GM23338 (cell line): ENCODE measurements at regions not wholly inside any gene's neighbourhood (a gene's known extent, or its start where the extent isn't known, plus 50 kb on each side); places are given as distances from the start of the nearest gene placed in this dataset.
A peak's percentile ranks its signal among the peaks of the same experiment; 100 is the strongest.

ENCODE experiments used
- ATAC-seq: fragments of 200-7000 bp; cut with Tn5 transposase; 3 replicates; pipeline ENCODE4 v1.9.1; 2020
- DNase-seq: peaks from one replicate; pipeline ENCODE4 v3.0.0-alpha.2; 2015; ENCODE audit warnings: low spot score
- H2AFZ ChIP-seq: fragments of 200-600 bp; sonication (generic); 2 replicates; pipeline ENCODE4 v1.8.0; 2016; ENCODE audit warnings: antibody characterized with exemption, mild to moderate bottlenecking, moderate library complexity
- H3F3A ChIP-seq: fragments of 200-600 bp; sonication (generic); replicated peaks from 2 replicates; pipeline ENCODE4 v1.8.0; 2017; ENCODE audit warnings: antibody characterized with exemption, mixed run types, low read depth
- H3K27ac ChIP-seq: fragments of 200-600 bp; sonication (generic); 2 replicates; pipeline ENCODE4 v1.6.1; 2016; ENCODE audit warnings: low read depth
- H3K27me3 ChIP-seq: fragments of 200-600 bp; sonication (generic); 2 replicates; pipeline ENCODE4 v1.8.0; 2016; ENCODE audit warnings: mild to moderate bottlenecking, mixed run types, moderate library complexity; ENCODE audit not compliant: insufficient read depth
- H3K36me3 ChIP-seq: fragments of 200-600 bp; sonication (generic); 2 replicates; pipeline ENCODE4 v1.8.0; 2016; ENCODE audit warnings: mild to moderate bottlenecking; ENCODE audit not compliant: insufficient read depth
- H3K4me1 ChIP-seq: fragments of 200-600 bp; sonication (generic); 2 replicates; pipeline ENCODE4 v1.8.0; 2016; ENCODE audit warnings: mild to moderate bottlenecking, moderate library complexity; ENCODE audit not compliant: insufficient read depth
- H3K4me2 ChIP-seq: fragments of 200-600 bp; sonication (generic); 2 replicates; pipeline ENCODE4 v1.7.1; 2017; ENCODE audit warnings: mixed run types
- H3K4me3 ChIP-seq: fragments of 200-600 bp; sonication (generic); 2 replicates; pipeline ENCODE4 v1.6.1; 2016; ENCODE audit warnings: mixed run types
- H3K79me2 ChIP-seq: fragments of 200-600 bp; sonication (generic); replicated peaks from 2 replicates; pipeline ENCODE4 v1.8.0; 2017; ENCODE audit warnings: mild to moderate bottlenecking; ENCODE audit not compliant: insufficient read depth
- H3K9me2 ChIP-seq: fragments of 200-600 bp; sonication (generic); 2 replicates; pipeline ENCODE4 v1.8.0; 2017; ENCODE audit not compliant: insufficient read depth
- H4K20me1 ChIP-seq: fragments of 200-600 bp; sonication (generic); replicated peaks from 2 replicates; pipeline ENCODE4 v1.8.0; 2017; ENCODE audit warnings: mild to moderate bottlenecking; ENCODE audit not compliant: insufficient read depth
- H3K27ac Mint-ChIP-seq: 2 replicates; pipeline ENCODE4 v1.8.0; 2020; ENCODE audit warnings: inconsistent platforms, mild to moderate bottlenecking, moderate library complexity, mixed read lengths
- H3K27me3 Mint-ChIP-seq: 3 replicates; pipeline ENCODE4 v1.8.0; 2022; ENCODE audit warnings: low read depth, mild to moderate bottlenecking, moderate library complexity, mixed read lengths, inconsistent platforms; ENCODE audit not compliant: insufficient read depth, poor library complexity
- H3K36me3 Mint-ChIP-seq: 3 replicates; pipeline ENCODE4 v1.8.0; 2021; ENCODE audit warnings: low read depth, mild to moderate bottlenecking, inconsistent platforms, moderate library complexity, mixed read lengths
- H3K4me1 Mint-ChIP-seq: 3 replicates; pipeline ENCODE4 v1.8.0; 2020; ENCODE audit warnings: mild to moderate bottlenecking, inconsistent platforms, mixed read lengths
- H3K4me3 Mint-ChIP-seq: 3 replicates; pipeline ENCODE4 v1.8.0; 2021; ENCODE audit warnings: moderate library complexity, mild to moderate bottlenecking, inconsistent platforms, mixed read lengths
- H3K9me3 Mint-ChIP-seq: 3 replicates; pipeline ENCODE4 v1.8.0; 2020; ENCODE audit warnings: moderate library complexity, mild to moderate bottlenecking, inconsistent platforms, mixed read lengths
- EZH2 ChIP-seq: fragments of 200-600 bp; sonication (generic); IDR thresholded peaks from one replicate; pipeline ENCODE4 v1.8.0; 2017; ENCODE audit warnings: antibody characterized with exemption, mild to moderate bottlenecking, low read depth; ENCODE audit not compliant: unreplicated experiment
- JUNB ChIP-seq: IDR thresholded peaks from one replicate; pipeline ENCODE4 v1.6.1; 2016; ENCODE audit warnings: antibody characterized with exemption; ENCODE audit not compliant: unreplicated experiment
- NANOG ChIP-seq: IDR thresholded peaks from 2 replicates; pipeline ENCODE4 v1.6.1; 2016; ENCODE audit warnings: antibody characterized with exemption, borderline replicate concordance
- POLR2AphosphoS5 ChIP-seq: IDR thresholded peaks from 2 replicates; pipeline ENCODE4 v1.6.1; 2016; ENCODE audit warnings: antibody characterized with exemption, low read depth
- TF ChIP-seq, protein P1 (sequence below): IDR thresholded peaks from one replicate; pipeline ENCODE4 v1.6.1; 2018; ENCODE audit warnings: antibody characterized with exemption; ENCODE audit not compliant: unreplicated experiment
- TF ChIP-seq, protein P2 (sequence below): IDR thresholded peaks from 2 replicates; pipeline ENCODE4 v1.6.1; 2016; ENCODE audit warnings: antibody characterized with exemption
- TF ChIP-seq, protein P3 (sequence below): fragments of 250-450 bp; sonication (Bioruptor Pico); IDR thresholded peaks from 2 replicates; pipeline ENCODE4 v1.5.0; 2020; ENCODE audit warnings: mild to moderate bottlenecking, moderate library complexity

DNA sequence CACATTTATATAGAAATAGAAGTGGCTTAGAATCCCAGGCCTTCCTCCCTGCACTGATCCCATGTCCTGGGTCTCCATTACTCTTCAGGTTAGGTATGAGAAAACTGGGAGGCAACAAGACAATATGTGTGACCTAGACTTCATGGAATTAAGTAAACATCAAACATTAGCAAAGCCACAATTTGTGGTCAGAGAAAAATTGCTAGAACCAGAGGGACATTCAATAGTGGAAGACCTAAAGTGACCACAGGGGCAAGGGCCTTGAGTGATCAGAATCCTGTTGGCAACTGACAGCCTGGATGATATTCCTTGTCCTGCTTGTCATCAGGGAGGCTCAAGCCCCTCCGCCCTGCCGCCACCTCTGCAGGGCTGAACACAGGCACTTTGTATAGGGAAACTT, 322.8 kb upstream of the CTNNB1 start:
- no peak for ATAC-seq
- Histone ChIP-seq H3K9me2 (no peaks in the 10 kb centered on the region; the same call in 1 of the 2 replicates), H3K36me3 (no peaks in the 10 kb centered on the region), H2AFZ (no peak overlapping the region), H3K79me2 (no peaks in the 10 kb centered on the region), H3K4me2 (no peak overlapping the region), H3K4me1 (peaks cover 10% of the 10 kb centered on the region; the same call in 1 of the 2 replicates), H3K27ac (no peak overlapping the region), H3K27me3 (no peaks in the 10 kb centered on the region), H3K4me3 (no peak overlapping the region), H4K20me1 (no peaks in the 10 kb centered on the region), H3F3A (no peaks in the 10 kb centered on the region)
- H3K4me3 Mint-ChIP-seq = no peak overlapping the region
- H3K36me3 Mint-ChIP-seq = no peaks in the 10 kb centered on the region
- peaks cover 17% of the 10 kb centered on the region; the same call in 2 of the 3 replicates for H3K4me1 Mint-ChIP-seq
- H3K27ac Mint-ChIP-seq = no peak overlapping the region
- no peak for TF ChIP-seq EZH2
- peaks cover 4% of the 10 kb centered on the region for H3K27me3 Mint-ChIP-seq
- DNase-seq = no peak
- no peaks in the 10 kb centered on the region for H3K9me3 Mint-ChIP-seq

DNA sequence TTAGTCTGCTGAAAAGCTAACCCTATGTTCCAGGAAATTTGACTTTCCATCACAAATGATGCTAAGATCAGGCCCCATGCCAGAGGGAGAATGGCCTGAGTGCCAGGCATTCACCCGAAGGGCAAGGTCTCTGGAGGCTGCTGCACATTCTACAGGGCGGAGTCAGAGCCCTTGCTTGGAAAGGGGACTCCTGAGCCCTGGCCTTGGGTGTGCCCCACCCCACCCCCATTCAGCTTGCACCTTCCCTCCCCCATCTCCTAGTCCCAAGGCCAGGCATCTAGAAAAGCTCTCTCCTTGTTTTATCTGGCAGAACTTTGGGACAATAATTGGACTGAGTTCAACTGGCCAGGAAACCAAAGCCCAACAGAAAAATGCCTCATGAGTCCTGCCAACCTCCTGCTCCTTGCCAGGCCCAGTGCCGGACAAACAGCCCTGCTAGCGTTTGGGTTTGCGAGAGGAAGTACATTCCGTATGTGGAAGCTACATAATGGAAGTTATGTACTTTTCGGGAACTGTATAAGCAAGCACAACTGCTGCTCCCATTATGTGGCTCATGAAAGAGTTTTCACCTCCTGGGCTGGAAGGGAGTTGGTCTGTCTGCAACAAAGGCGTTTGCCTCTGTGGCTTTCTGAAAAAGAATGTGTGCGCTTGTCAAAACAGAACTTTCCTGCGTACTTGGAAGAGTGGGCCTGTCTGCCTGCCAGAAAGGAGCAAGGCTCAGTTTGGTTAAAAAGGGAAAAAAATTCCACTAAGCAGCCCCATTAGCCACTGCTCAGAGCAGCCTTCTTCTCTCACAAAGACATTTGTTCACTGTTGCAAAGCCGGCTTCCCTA, 321.5 kb upstream of the CTNNB1 start:
- H3K36me3 Mint-ChIP-seq = no peaks in the 10 kb centered on the region
- Histone ChIP-seq H3K9me2 (no peaks in the 10 kb centered on the region; the same call in 1 of the 2 replicates), H3K4me1 (peaks cover 10% of the 10 kb centered on the region; the same call in 1 of the 2 replicates), H3K4me3 (no peak overlapping the region), H3K27ac (no peak overlapping the region), H4K20me1 (no peaks in the 10 kb centered on the region), H3K79me2 (no peaks in the 10 kb centered on the region), H3K4me2 (peak overlapping the region; percentile 38; the same call in 1 of the 2 replicates), H3K27me3 (no peaks in the 10 kb centered on the region), H3K36me3 (no peaks in the 10 kb centered on the region), H3F3A (no peaks in the 10 kb centered on the region), H2AFZ (peak overlapping the region; percentile 89)
- no peak overlapping the region for H3K4me3 Mint-ChIP-seq
- DNase-seq (no peak), ATAC-seq (peak; percentile 47)
- peaks cover 4% of the 10 kb centered on the region for H3K27me3 Mint-ChIP-seq
- no peak overlapping the region for H3K27ac Mint-ChIP-seq
- peaks cover 10% of the 10 kb centered on the region; the same call in 2 of the 3 replicates for H3K4me1 Mint-ChIP-seq
- no peaks in the 10 kb centered on the region for H3K9me3 Mint-ChIP-seq
- TF ChIP-seq EZH2 (no peak), POLR2AphosphoS5 (no peak), JUNB (no peak), NANOG (no peak)
- TF ChIP-seq, protein P1, sequence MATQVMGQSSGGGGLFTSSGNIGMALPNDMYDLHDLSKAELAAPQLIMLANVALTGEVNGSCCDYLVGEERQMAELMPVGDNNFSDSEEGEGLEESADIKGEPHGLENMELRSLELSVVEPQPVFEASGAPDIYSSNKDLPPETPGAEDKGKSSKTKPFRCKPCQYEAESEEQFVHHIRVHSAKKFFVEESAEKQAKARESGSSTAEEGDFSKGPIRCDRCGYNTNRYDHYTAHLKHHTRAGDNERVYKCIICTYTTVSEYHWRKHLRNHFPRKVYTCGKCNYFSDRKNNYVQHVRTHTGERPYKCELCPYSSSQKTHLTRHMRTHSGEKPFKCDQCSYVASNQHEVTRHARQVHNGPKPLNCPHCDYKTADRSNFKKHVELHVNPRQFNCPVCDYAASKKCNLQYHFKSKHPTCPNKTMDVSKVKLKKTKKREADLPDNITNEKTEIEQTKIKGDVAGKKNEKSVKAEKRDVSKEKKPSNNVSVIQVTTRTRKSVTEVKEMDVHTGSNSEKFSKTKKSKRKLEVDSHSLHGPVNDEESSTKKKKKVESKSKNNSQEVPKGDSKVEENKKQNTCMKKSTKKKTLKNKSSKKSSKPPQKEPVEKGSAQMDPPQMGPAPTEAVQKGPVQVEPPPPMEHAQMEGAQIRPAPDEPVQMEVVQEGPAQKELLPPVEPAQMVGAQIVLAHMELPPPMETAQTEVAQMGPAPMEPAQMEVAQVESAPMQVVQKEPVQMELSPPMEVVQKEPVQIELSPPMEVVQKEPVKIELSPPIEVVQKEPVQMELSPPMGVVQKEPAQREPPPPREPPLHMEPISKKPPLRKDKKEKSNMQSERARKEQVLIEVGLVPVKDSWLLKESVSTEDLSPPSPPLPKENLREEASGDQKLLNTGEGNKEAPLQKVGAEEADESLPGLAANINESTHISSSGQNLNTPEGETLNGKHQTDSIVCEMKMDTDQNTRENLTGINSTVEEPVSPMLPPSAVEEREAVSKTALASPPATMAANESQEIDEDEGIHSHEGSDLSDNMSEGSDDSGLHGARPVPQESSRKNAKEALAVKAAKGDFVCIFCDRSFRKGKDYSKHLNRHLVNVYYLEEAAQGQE = no peak
- TF ChIP-seq, protein P2, sequence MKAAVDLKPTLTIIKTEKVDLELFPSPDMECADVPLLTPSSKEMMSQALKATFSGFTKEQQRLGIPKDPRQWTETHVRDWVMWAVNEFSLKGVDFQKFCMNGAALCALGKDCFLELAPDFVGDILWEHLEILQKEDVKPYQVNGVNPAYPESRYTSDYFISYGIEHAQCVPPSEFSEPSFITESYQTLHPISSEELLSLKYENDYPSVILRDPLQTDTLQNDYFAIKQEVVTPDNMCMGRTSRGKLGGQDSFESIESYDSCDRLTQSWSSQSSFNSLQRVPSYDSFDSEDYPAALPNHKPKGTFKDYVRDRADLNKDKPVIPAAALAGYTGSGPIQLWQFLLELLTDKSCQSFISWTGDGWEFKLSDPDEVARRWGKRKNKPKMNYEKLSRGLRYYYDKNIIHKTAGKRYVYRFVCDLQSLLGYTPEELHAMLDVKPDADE = no peak
- TF ChIP-seq, protein P3, sequence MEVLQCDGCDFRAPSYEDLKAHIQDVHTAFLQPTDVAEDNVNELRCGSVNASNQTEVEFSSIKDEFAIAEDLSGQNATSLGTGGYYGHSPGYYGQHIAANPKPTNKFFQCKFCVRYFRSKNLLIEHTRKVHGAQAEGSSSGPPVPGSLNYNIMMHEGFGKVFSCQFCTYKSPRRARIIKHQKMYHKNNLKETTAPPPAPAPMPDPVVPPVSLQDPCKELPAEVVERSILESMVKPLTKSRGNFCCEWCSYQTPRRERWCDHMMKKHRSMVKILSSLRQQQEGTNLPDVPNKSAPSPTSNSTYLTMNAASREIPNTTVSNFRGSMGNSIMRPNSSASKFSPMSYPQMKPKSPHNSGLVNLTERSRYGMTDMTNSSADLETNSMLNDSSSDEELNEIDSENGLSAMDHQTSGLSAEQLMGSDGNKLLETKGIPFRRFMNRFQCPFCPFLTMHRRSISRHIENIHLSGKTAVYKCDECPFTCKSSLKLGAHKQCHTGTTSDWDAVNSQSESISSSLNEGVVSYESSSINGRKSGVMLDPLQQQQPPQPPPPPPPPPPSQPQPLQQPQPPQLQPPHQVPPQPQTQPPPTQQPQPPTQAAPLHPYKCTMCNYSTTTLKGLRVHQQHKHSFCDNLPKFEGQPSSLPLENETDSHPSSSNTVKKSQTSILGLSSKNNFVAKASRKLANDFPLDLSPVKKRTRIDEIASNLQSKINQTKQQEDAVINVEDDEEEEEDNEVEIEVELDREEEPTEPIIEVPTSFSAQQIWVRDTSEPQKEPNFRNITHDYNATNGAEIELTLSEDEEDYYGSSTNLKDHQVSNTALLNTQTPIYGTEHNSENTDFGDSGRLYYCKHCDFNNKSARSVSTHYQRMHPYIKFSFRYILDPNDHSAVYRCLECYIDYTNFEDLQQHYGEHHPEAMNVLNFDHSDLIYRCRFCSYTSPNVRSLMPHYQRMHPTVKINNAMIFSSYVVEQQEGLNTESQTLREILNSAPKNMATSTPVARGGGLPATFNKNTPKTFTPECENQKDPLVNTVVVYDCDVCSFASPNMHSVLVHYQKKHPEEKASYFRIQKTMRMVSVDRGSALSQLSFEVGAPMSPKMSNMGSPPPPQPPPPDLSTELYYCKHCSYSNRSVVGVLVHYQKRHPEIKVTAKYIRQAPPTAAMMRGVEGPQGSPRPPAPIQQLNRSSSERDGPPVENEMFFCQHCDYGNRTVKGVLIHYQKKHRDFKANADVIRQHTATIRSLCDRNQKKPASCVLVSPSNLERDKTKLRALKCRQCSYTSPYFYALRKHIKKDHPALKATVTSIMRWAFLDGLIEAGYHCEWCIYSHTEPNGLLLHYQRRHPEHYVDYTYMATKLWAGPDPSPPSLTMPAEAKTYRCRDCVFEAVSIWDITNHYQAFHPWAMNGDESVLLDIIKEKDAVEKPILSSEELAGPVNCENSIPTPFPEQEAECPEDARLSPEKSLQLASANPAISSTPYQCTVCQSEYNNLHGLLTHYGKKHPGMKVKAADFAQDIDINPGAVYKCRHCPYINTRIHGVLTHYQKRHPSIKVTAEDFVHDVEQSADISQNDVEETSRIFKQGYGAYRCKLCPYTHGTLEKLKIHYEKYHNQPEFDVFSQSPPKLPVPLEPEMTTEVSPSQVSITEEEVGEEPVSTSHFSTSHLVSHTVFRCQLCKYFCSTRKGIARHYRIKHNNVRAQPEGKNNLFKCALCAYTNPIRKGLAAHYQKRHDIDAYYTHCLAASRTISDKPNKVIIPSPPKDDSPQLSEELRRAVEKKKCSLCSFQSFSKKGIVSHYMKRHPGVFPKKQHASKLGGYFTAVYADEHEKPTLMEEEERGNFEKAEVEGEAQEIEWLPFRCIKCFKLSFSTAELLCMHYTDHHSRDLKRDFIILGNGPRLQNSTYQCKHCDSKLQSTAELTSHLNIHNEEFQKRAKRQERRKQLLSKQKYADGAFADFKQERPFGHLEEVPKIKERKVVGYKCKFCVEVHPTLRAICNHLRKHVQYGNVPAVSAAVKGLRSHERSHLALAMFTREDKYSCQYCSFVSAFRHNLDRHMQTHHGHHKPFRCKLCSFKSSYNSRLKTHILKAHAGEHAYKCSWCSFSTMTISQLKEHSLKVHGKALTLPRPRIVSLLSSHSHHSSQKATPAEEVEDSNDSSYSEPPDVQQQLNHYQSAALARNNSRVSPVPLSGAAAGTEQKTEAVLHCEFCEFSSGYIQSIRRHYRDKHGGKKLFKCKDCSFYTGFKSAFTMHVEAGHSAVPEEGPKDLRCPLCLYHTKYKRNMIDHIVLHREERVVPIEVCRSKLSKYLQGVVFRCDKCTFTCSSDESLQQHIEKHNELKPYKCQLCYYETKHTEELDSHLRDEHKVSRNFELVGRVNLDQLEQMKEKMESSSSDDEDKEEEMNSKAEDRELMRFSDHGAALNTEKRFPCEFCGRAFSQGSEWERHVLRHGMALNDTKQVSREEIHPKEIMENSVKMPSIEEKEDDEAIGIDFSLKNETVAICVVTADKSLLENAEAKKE (CRISPR knock-in tag) = no peak
